GM19324 (cell line): ENCODE measurements at regions not wholly inside any gene's neighbourhood (a gene's known extent, or its start where the extent isn't known, plus 50 kb on each side); places are given as distances from the start of the nearest gene placed in this dataset.

Experiments used
- ATAC-seq: cut with Tn5 transposase; IDR thresholded peaks from one replicate; pipeline ENCODE4 v1.9.1; 2021; ENCODE audit warnings: mild to moderate bottlenecking, moderate library complexity; ENCODE audit not compliant: unreplicated experiment, low FRiP score

DNA sequence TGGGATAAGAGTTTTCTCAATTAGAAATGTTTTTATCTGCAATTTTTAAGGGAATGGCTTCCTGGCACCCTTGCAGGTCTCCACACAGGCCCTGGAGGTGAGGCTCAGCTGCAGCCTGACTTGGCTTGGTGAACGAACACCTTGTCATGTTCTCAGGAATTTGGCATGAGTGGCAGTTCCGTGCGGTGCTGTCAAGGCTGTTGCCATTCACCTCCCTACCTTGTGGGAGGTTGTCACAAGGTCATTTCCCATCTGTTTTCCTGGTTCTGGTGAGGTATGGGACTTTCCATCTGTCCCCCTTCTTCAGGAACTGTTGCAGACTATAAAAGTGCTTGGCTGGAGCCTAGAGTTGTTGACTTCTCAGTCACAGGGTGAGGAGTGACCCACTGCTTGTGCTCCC is 82.9 kb downstream of the ELOVL4 start:
- ATAC-seq: no peak

DNA sequence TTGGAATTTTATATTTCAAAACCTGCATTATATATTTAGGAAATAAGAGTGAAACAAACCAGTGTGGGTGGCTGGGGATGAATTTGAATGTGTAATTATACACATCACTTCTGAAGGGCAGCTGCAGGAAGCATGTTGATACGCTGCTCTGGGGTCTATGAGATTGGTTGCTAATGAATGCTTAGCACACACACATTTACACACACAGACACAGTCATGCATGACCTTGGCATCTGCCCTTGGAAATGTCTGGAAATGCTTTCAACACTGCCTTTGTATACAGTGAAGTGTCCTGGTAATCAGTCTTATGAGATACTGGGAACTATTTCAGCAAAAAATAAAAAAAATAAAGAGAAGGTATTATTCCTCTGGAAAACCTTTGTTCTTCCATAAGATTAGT is 83.4 kb downstream of the ELOVL4 start:
- ATAC-seq: no peak

DNA sequence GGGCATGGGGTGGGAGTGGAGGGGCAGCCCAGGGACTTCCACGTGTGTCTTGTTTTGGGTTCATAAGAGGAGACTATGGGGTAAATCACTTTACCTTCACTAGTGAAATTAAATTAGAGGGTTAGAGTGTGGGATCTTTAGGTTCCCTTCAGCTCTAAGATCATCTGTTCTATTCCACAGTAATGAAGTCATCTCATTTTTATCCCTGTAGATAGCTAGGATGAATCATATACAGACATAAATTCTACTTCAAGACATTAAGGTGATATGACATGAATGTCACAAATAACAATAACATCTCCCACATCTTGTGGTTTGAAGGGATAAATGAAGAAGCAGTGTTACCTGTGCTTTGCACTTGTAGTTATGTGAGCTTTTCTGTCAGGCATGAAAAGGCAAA is 83.8 kb downstream of the ELOVL4 start:
- ATAC-seq: no peak

DNA sequence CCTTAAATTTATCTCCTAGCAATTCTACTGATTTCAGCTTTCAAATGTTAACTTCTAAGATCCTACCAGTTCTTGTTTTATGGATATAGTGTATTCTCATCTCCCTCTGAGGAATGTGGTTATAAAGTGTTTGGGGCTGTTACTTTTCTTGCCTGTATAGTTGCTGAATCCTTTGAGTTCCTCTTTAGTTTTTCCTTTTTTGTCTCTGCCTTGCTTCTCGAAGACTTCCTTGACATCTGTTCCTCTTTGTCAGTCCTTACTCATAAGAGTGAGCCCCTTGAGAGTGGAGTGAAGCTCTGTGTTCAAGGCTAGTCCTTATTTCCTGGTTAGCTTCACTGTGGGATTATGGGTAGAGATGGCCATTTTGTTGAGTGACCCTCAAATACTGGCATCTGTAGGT is 84.6 kb downstream of the ELOVL4 start:
- ATAC-seq: no peak

- ATAC-seq: no peak
Measured at GRCh38 chr6:79862126-79862525, 85.2 kb downstream of the ELOVL4 start.

- ATAC-seq: no peak
Measured at GRCh38 chr6:79861023-79861422, 86.3 kb downstream of the ELOVL4 start.

DNA sequence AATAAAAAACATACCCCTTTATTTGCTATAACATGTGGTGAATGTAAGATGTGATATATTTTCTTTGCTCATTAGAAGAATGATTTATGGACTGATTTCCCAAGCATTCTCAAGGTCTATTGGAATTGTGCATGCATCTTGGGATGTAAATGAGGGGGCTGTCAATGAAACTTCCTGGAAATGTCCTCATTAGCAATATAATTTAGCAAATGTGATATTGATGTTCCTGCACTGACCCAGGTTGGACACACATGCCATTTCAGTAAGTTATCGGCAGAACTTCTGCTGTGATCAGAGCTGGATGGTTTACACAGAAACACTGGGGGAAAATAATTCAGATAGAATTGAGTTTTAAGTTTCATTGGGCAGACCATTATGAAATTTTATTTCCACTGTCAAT is 99.9 kb downstream of the ELOVL4 start:
- ATAC-seq: no peak

GRCh38 chr6:79842376-79843040 is 104.8 kb downstream of the ELOVL4 start:
- peak; percentile 69 for ATAC-seq

DNA sequence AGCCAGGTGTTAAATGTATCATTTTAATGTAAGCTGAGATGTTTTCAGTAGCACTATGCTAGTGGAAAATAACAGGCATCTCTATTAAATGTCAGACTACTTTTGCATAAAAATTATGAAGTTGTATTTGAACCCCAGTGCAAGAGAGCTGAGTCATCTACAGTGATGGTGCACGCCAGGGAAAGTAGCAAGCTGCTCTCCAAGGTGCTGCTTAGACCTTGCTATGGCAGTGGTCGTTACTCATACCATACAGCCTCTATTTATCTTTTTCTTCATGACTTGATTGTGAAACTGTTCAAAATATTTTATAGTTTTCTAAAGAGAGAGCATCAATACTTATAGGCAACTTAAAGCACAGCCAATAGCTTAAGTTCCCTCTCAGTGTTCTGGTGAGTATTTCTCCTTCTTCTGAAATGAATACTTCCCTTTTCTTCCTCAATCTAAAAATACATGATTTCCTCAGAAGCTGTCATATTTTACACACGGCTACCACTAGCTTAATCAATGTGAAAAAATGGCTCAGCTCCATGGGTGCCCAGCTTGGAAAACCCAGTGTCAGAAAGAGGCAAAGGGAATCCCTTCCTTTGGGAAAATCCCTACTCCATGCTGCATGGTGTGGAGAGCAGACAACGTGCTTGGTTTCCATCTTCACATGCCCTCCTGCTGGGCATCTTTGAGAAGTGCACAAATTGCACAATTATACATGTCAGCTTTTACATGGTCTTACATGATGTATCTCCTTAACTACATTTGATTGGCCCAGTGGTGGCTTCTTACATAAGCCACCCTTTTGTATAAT is 105.6 kb downstream of the ELOVL4 start:
- ATAC-seq: peak; percentile 48

- no peak for ATAC-seq
Measured at GRCh38 chr6:79838851-79839250, 108.5 kb downstream of the ELOVL4 start.

GRCh38 chr6:79833964-79834284 is 113.4 kb downstream of the ELOVL4 start:
- ATAC-seq: no peak

GRCh38 chr6:79833264-79833963 is 113.9 kb downstream of the ELOVL4 start:
- no peak for ATAC-seq

GRCh38 chr6:79832723-79833122 is 114.6 kb downstream of the ELOVL4 start:
- no peak for ATAC-seq

DNA sequence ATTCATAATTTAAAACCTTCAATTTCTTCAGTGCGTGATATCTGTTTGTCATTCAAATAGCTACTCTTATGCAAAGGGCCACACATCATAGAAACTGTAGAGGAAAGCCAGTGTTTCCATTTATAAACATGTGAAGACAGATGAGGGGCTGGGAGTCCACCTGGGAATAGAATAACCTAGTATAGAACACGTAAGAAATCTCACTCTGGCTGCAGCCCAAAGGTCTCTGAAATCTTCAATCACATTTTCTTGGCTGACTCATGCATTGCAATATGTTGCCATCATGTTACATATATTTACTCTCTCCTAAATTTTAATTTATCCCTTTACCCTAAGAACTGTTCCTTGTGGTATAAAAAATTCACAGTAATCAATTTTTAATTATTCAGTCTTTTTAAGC is 123.2 kb downstream of the ELOVL4 start:
- ATAC-seq: no peak

GRCh38 chr6:79821859-79822258 is 125.5 kb downstream of the ELOVL4 start:
- ATAC-seq: no peak

GRCh38 chr6:79818471-79818870 is 128.9 kb downstream of the ELOVL4 start:
- no peak for ATAC-seq

- ATAC-seq: no peak
Measured at GRCh38 chr6:79814940-79815339, 132.4 kb downstream of the ELOVL4 start.

DNA sequence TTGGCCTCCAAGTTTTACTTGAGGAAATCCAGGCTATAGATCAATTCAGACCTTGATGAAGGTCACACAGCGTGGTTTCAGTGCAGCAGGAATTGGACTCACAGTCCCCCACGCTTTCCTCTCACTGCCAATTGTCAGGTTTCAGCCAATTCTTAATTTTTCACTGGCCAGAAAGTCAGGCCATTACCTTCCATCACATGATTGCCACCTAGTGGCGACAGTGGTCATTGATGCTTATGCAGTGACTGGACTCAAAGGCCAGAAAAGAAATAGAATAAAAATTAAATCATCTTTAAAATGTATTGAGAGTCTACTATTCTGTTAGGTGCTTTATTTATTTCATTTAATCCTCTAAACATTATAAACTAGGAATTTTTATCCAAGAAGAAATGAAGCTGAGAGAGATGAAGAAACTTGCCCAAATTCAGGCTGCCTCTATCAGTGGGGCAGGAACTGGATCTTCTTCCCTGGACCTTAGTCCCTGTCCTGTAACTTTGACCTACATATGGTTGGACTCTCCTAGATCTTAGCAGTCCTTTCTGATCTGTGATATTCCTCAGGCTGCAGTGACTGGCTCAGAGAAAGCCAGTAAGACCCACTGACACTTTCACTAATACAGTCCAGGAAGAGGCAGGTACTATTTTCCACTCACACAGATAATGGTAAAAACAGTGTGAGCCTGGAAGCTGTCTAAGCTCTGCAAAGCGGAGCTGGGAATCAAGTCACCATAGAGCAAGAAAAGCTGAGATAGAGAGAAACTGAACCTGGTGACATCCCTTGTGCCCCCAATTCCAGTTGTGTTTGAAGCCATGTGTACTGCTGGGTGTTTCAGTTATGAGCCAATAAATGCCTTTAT is 133.3 kb downstream of the ELOVL4 start:
- ATAC-seq: peak; percentile 86

- ATAC-seq: no peak
Measured at GRCh38 chr6:79813143-79813850, 134.1 kb downstream of the ELOVL4 start.

DNA sequence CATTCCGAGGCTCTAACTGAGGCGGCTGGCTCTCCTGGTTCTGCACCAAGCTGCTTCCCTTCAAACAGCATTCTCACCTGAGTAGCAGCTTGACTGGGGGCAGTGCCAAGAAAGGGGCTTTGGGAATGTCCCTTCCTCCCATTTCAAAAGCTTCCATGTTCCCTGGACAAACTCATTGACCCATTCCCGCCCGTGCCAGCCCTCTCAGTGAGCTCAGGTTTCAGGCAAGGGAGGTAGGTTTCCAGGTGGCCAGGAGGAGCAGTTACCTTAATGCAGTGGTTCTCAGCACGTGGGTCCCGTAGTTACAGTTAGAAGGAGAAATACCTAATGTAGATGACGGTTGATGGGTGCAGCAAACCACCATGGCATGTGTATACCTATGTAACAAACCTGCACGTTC is 135.2 kb downstream of the ELOVL4 start:
- no peak for ATAC-seq
